ENCODE measurements at regions not wholly inside any gene's neighbourhood (a gene's known extent, or its start where the extent isn't known, plus 50 kb on each side); places are given as distances from the start of the nearest gene placed in this dataset.
"Not testable (repeated sequence)": the region's sequence is repeated elsewhere in the genome, so short reads cannot be mapped to it uniquely, and the experiment has no call there.

GRCh38 chr20:1825938-1826445, 69.2 kb upstream of the SIRPA start:
- no peak for DNase-seq (ENCODE audit: low read depth in 2 of 2)

- DNase-seq (ENCODE audit: low read depth in 2 of 2) = no peak
Observed at GRCh38 chr20:1825507-1825906, 69.7 kb upstream of the SIRPA start.

GRCh38 chr20:1824834-1825233, 70.4 kb upstream of the SIRPA start:
- DNase-seq (ENCODE audit: low read depth in 2 of 2) = no peak

- no peak for DNase-seq (ENCODE audit: low read depth in 2 of 2)
Observed at GRCh38 chr20:1824181-1824580, 71.0 kb upstream of the SIRPA start.

GRCh38 chr20:1823450-1823844, 71.8 kb upstream of the SIRPA start:
- no peak for DNase-seq (ENCODE audit: low read depth in 2 of 2)

- DNase-seq (ENCODE audit: low read depth in 2 of 2) = no peak
Observed at GRCh38 chr20:1822564-1823449, 72.4 kb upstream of the SIRPA start.

- no peak for DNase-seq (ENCODE audit: low read depth in 2 of 2)
Observed at GRCh38 chr20:1820138-1821079, 74.8 kb upstream of the SIRPA start.

- no peak for DNase-seq (ENCODE audit: low read depth in 2 of 2)
Observed at GRCh38 chr20:1819311-1820137, 75.7 kb upstream of the SIRPA start.

GRCh38 chr20:1818895-1819294, 76.3 kb upstream of the SIRPA start:
- DNase-seq (ENCODE audit: low read depth in 2 of 2) = no peak

GRCh38 chr20:1818247-1818840, 76.9 kb upstream of the SIRPA start:
- no peak for DNase-seq (ENCODE audit: low read depth in 2 of 2)

- DNase-seq (ENCODE audit: low read depth in 2 of 2) = no peak
Observed at GRCh38 chr20:1817577-1818211, 77.5 kb upstream of the SIRPA start.

- DNase-seq (ENCODE audit: low read depth in 2 of 2) = no peak
Observed at GRCh38 chr20:1816384-1817381, 78.5 kb upstream of the SIRPA start.

GRCh38 chr20:1815502-1816085, 79.6 kb upstream of the SIRPA start:
- no peak for DNase-seq (ENCODE audit: low read depth in 2 of 2)

GRCh38 chr20:1814861-1815260, 80.3 kb upstream of the SIRPA start:
- not testable (repeated sequence) for DNase-seq (ENCODE audit: low read depth in 2 of 2)

- DNase-seq (ENCODE audit: low read depth in 2 of 2) = no peak
Observed at GRCh38 chr20:1813674-1814635, 81.3 kb upstream of the SIRPA start.

- DNase-seq (ENCODE audit: low read depth in 2 of 2) = no peak
Observed at GRCh38 chr20:1813101-1813529, 82.1 kb upstream of the SIRPA start.

- DNase-seq (ENCODE audit: low read depth in 2 of 2) = no peak
Observed at GRCh38 chr20:1811621-1812498, 83.3 kb upstream of the SIRPA start.

All from activated CD8-positive, alpha-beta memory T cell treated with anti-CD3 and anti-CD28 coated beads for 4 hours (primary cell).